ENCODE measurements at regions not wholly inside any gene's neighbourhood (a gene's known extent, or its start where the extent isn't known, plus 50 kb on each side); places are given as distances from the start of the nearest gene placed in this dataset.
A peak's percentile ranks its signal among the peaks of the same experiment; 100 is the strongest.
"Not testable (repeated sequence)": the region's sequence is repeated elsewhere in the genome, so short reads cannot be mapped to it uniquely, and the experiment has no call there.

- H3K56ac ChIP-seq (replicated peaks; ENCODE audit: insufficient read length, low read depth, low read length); H3K27me3 ChIP-seq (replicated peaks in 1 of 4; ENCODE audit: control insufficient read depth in 3 of 4, extremely low read depth in 1 of 4, insufficient read depth in 3 of 4, low read length in 3 of 4); H4K20me1 ChIP-seq (replicated peaks in 1 of 2; ENCODE audit: control insufficient read depth in 1 of 2, insufficient read depth in 2 of 2, low read length in 2 of 2); H4K8ac ChIP-seq (ENCODE audit: extremely low read depth, insufficient read depth, low read length); H3K27ac ChIP-seq (ENCODE audit: low read depth, low read length); H2BK120ac ChIP-seq (replicated peaks; ENCODE audit: low read depth, low read length); H2BK5ac ChIP-seq (ENCODE audit: low read depth, low read length); H3K79me1 ChIP-seq (ENCODE audit: low read depth, low read length); H2AK5ac ChIP-seq (ENCODE audit: low read depth, low read length); H2BK12ac ChIP-seq (ENCODE audit: low read depth, low read length); H2BK20ac ChIP-seq (ENCODE audit: low read length); H3K9me3 ChIP-seq (ENCODE audit: insufficient read depth in 2 of 2, low read depth in 1 of 2, low read length in 1 of 2); H3K79me2 ChIP-seq (ENCODE audit: control insufficient read depth in 1 of 2, insufficient read depth in 2 of 2, low read length in 2 of 2); H3K4me2 ChIP-seq (ENCODE audit: insufficient read depth in 1 of 2, low read depth in 2 of 2, low read length in 2 of 2); H3K4me1 ChIP-seq (replicated peaks in 1 of 4; ENCODE audit: control insufficient read depth in 3 of 4, insufficient read depth in 4 of 4, low read length in 3 of 4); H4K5ac ChIP-seq (ENCODE audit: insufficient read length, low read depth, low read length); H3K23me2 ChIP-seq (ENCODE audit: low read depth, low read length); POLR2A ChIA-PET (ENCODE audit: partially characterized antibody); H3K4me3 ChIP-seq (ENCODE audit: extremely low read depth in 1 of 4, insufficient read depth in 2 of 4, low read depth in 3 of 4, low read length in 4 of 4); H3K23ac ChIP-seq (ENCODE audit: insufficient read length); H3K9ac ChIP-seq (replicated peaks in 1 of 4; ENCODE audit: extremely low read depth in 1 of 4, low read depth in 3 of 4, low read length in 3 of 4); H2BK15ac ChIP-seq (ENCODE audit: low read length); H3K4ac ChIP-seq (replicated peaks; ENCODE audit: insufficient read length, low read depth, low read length); H4K91ac ChIP-seq (replicated peaks; ENCODE audit: insufficient read length, low read length); H3K14ac ChIP-seq (ENCODE audit: insufficient read length); CTCF ChIA-PET (ENCODE audit: partially characterized antibody); DNase-seq (ENCODE audit: low read depth in 1 of 2, low spot score in 2 of 2); H3K18ac ChIP-seq (ENCODE audit: extremely low read depth, low read length); FAIRE-seq; H3K36me3 ChIP-seq (ENCODE audit: control insufficient read depth in 2 of 4, insufficient read depth in 4 of 4, low read length in 3 of 4): not testable (repeated sequence)
- 56% methylated on average over 3 of the region's 3 CpGs; no CpG with 5 or more reads in 1 of the 2 experiments for WGBS, 2 experiments (ENCODE audit: extremely low coverage in 1 of 2, insufficient coverage in 1 of 2, insufficient read length in 1 of 2, insufficient replicate concordance in 2 of 2, low coverage in 1 of 2, low lambda C conversion rate in 2 of 2, missing lambda C conversion rate in 1 of 2)
- peak overlapping the region; percentile 96; the same call in 1 of the 2 replicates for H2AFZ ChIP-seq (ENCODE audit: low read length)
- peak; percentile 56 to 61 for TF ChIP-seq RAD21 (IDR thresholded peaks at IDR 0.05 in 1 of 2, conservative IDR thresholded peaks at IDR 0.05 in 1 of 2; ENCODE audit: low read depth in 2 of 2, low read length in 2 of 2)
- peak in 2 of 3 experiments; percentile 51 to 63; a peak in 3 of 4 replicates for TF ChIP-seq CTCF (IDR thresholded peaks at IDR 0.05; ENCODE audit: control extremely low read depth in 1 of 3, insufficient read depth in 1 of 3, low read depth in 1 of 3, low read length in 3 of 3)
- 0 out of 2 replicates have a peak, but pooled peaks have one; percentile 46 for TF ChIP-seq ATF3 (IDR thresholded peaks at IDR 0.05; ENCODE audit: insufficient read depth, low read depth, low read length)
Observed at GRCh38 chr9:42470577-42470976, 287.1 kb downstream of the SPATA31A6 start.
